GM23248 (cell line): ENCODE measurements at regions not wholly inside any gene's neighbourhood (a gene's known extent, or its start where the extent isn't known, plus 50 kb on each side); places are given as distances from the start of the nearest gene placed in this dataset.

Experiments used
- EZH2 ChIP-seq: fragments of 200-600 bp; sonication (generic); IDR thresholded peaks from 2 replicates; pipeline ENCODE4 v1.6.1; 2018; ENCODE audit warnings: antibody characterized with exemption, mild to moderate bottlenecking; ENCODE audit not compliant: insufficient read depth, poor library complexity, severe bottlenecking
- EZH2phosphoT487 ChIP-seq: fragments of 200-600 bp; sonication (generic); IDR thresholded peaks from 2 replicates; pipeline ENCODE4 v1.6.1; 2018; ENCODE audit warnings: antibody characterized with exemption, moderate library complexity, mild to moderate bottlenecking, low read depth; ENCODE audit not compliant: insufficient read depth

DNA sequence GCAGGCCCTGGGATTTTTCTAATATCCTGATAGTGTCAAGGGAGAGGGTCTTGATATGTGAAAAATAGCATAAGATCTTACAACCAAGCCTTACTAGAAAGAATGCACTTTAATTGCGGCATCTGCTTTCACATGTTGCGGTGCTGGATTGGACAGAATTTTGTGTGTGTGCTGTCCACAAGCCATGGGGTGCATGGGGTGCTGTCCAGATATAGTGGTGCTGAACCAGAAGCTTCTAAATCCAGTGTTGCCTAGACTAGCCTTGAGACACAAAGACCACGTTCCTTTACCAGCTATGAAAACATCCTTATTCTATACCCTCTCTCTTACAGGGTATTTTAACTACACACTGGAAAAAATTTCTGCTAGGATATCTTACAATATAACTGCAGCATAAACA, 244.0 kb downstream of the TMEM114 start:
- no peak for TF ChIP-seq EZH2
- TF ChIP-seq EZH2phosphoT487, result no peak
